Chondrocyte (in vitro differentiated cells): ENCODE measurements at regions not wholly inside any gene's neighbourhood (a gene's known extent, or its start where the extent isn't known, plus 50 kb on each side); places are given as distances from the start of the nearest gene placed in this dataset.

Experiments used
- DNase-seq: peaks from one replicate; pipeline ENCODE4 v3.0.0; 2021; ENCODE audit warnings: mixed read lengths, low spot score
- H3K27ac Mint-ChIP-seq: one replicate; pipeline ENCODE4 v1.8.0; 2021; ENCODE audit warnings: mild to moderate bottlenecking, moderate library complexity, mixed read lengths; ENCODE audit not compliant: unreplicated experiment
- H3K27me3 Mint-ChIP-seq: 2 replicates; pipeline ENCODE4 v1.8.0; 2021; ENCODE audit warnings: low read depth, mixed read lengths
- H3K36me3 Mint-ChIP-seq: 2 replicates; pipeline ENCODE4 v1.8.0; 2021; ENCODE audit warnings: low read depth, mixed read lengths
- H3K4me1 Mint-ChIP-seq: 2 replicates; pipeline ENCODE4 v1.8.0; 2021; ENCODE audit warnings: low read depth, mild to moderate bottlenecking, mixed read lengths
- H3K4me3 Mint-ChIP-seq: one replicate; pipeline ENCODE4 v1.8.0; 2021; ENCODE audit warnings: mild to moderate bottlenecking, moderate library complexity, mixed read lengths; ENCODE audit not compliant: unreplicated experiment
- H3K9me3 Mint-ChIP-seq: 2 replicates; pipeline ENCODE4 v1.8.0; 2021; ENCODE audit warnings: low read depth, mixed read lengths
- CTCF ChIP-seq: fragments of 200-600 bp; sonication (generic); IDR thresholded peaks from 2 replicates; pipeline ENCODE4 v1.5.0; 2021; ENCODE audit warnings: antibody characterized with exemption, mild to moderate bottlenecking, moderate library complexity

GRCh38 chr17:34118564-34118963 is 136.5 kb upstream of the CCL2 start:
- no peak for DNase-seq
- H3K36me3 Mint-ChIP-seq: no peaks in the 10 kb centered on the region
- no peak overlapping the region for H3K4me3 Mint-ChIP-seq
- H3K4me1 Mint-ChIP-seq: no peaks in the 10 kb centered on the region
- no peak for TF ChIP-seq CTCF
- H3K9me3 Mint-ChIP-seq: no peaks in the 10 kb centered on the region
- H3K27me3 Mint-ChIP-seq: peaks cover 5% of the 10 kb centered on the region
- H3K27ac Mint-ChIP-seq: no peak overlapping the region

GRCh38 chr17:34121311-34121710 is 133.8 kb upstream of the CCL2 start:
- H3K4me3 Mint-ChIP-seq: no peak overlapping the region
- no peaks in the 10 kb centered on the region for H3K36me3 Mint-ChIP-seq
- TF ChIP-seq CTCF: no peak
- H3K27me3 Mint-ChIP-seq: peaks cover 5% of the 10 kb centered on the region
- no peaks in the 10 kb centered on the region for H3K4me1 Mint-ChIP-seq
- no peak for DNase-seq
- H3K27ac Mint-ChIP-seq: no peak overlapping the region
- no peaks in the 10 kb centered on the region for H3K9me3 Mint-ChIP-seq

- no peak overlapping the region for H3K4me3 Mint-ChIP-seq
- no peaks in the 10 kb centered on the region for H3K4me1 Mint-ChIP-seq
- peaks cover 5% of the 10 kb centered on the region for H3K27me3 Mint-ChIP-seq
- DNase-seq: no peak
- no peaks in the 10 kb centered on the region for H3K36me3 Mint-ChIP-seq
- no peak for TF ChIP-seq CTCF
- no peaks in the 10 kb centered on the region for H3K9me3 Mint-ChIP-seq
- H3K27ac Mint-ChIP-seq: no peak overlapping the region
Measured at GRCh38 chr17:34122515-34122914, 132.6 kb upstream of the CCL2 start.

- no peak for TF ChIP-seq CTCF
- peaks cover 3% of the 10 kb centered on the region for H3K27me3 Mint-ChIP-seq
- no peaks in the 10 kb centered on the region for H3K36me3 Mint-ChIP-seq
- no peak overlapping the region for H3K4me3 Mint-ChIP-seq
- H3K4me1 Mint-ChIP-seq: no peaks in the 10 kb centered on the region
- H3K9me3 Mint-ChIP-seq: no peaks in the 10 kb centered on the region
- H3K27ac Mint-ChIP-seq: no peak overlapping the region
- no peak for DNase-seq
Measured at GRCh38 chr17:34125010-34125409, 130.1 kb upstream of the CCL2 start.

- H3K27ac Mint-ChIP-seq: no peak overlapping the region
- no peak for TF ChIP-seq CTCF
- peaks cover 3% of the 10 kb centered on the region for H3K27me3 Mint-ChIP-seq
- no peaks in the 10 kb centered on the region for H3K9me3 Mint-ChIP-seq
- DNase-seq: no peak
- H3K4me1 Mint-ChIP-seq: no peaks in the 10 kb centered on the region
- no peaks in the 10 kb centered on the region for H3K36me3 Mint-ChIP-seq
- no peak overlapping the region for H3K4me3 Mint-ChIP-seq
Measured at GRCh38 chr17:34125921-34126320, 129.2 kb upstream of the CCL2 start.
